GM18507 (cell line): ENCODE measurements at regions not wholly inside any gene's neighbourhood (a gene's known extent, or its start where the extent isn't known, plus 50 kb on each side); places are given as distances from the start of the nearest gene placed in this dataset.

Experiments
- DNase-seq: peaks from one replicate; pipeline ENCODE4 v3.0.0; 2011; ENCODE audit warnings: low read depth; ENCODE audit not compliant: insufficient read length; ENCODE audit errors: extremely low spot score
- FAIRE-seq: peaks from 2 replicates; lab custom pipeline; 2011; peaks lifted over from hg19 to GRCh38; lab: Jason Lieb, UNC

GRCh38 chr5:86075139-86075538 is 542.6 kb upstream of the COX7C start:
- no peak for FAIRE-seq

DNA sequence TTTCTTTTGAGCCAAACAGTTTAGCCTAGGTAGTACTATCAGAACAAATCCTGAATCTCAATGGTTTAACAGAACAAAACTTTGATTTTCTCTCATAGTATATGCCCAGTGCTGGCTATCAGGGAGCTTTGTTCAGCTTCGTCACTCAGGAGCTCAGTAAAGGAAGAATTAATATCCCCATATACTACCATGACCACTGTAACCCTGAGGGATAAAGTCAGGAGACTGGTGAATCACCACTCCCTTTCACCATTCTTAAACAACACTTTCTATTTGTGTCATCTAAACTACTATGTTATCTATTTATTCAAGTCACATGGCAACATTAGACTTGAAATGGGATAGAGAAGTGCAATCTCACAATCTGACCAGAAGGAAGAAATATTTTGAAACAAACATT is 522.6 kb upstream of the COX7C start:
- FAIRE-seq = no peak

More at GRCh38 chr5:86075139-86075538, 542.6 kb upstream of the COX7C start:
- no peak for DNase-seq

GRCh38 chr5:86101966-86102365 is 515.8 kb upstream of the COX7C start:
- FAIRE-seq (no peak), DNase-seq (no peak)

More for the DNA sequence above, 522.6 kb upstream of the COX7C start:
- DNase-seq = no peak

DNA sequence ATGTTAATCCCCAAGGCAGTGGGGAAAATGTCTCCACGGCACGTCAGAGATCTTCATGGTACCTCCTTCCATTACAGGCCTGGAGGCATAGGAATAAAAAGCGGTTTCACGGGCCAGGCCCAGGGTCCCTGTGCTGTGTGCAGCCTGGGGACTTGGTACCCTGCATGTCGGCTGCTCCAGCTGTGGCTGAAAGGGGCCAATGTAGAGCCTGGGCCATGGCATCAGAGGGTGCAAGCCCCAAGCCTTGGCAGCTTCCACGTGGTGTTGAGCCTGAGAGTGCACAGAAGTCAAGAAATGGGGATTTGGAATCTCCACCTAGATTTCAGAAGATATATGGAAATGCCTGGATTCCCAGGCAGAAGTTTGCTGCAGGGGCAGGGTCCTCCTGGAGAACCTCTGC is 508.9 kb upstream of the COX7C start:
- no peak for FAIRE-seq
- DNase-seq = no peak

GRCh38 chr5:86112249-86112648 is 505.5 kb upstream of the COX7C start:
- DNase-seq (no peak), FAIRE-seq (no peak)

GRCh38 chr5:86115164-86115563 is 502.6 kb upstream of the COX7C start:
- no peak for FAIRE-seq

DNA sequence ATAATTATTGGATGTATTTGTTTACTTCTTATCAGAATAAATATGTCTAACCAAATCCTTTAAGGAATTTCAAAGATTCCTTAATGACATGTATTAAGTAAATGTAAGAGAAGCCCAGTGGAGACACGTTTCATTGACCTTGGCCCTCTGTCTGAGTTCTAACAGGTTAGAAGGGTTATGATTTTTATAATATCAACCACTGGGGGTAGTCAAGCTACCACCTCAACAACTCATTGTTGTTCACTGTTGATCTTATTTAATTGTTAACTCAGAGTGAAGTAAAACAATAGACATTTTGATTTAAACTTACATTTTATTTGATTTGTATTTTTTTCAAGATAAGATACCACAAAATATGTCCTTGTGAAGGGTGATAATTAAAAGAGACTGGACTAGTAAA is 499.2 kb upstream of the COX7C start:
- FAIRE-seq (no peak), DNase-seq (no peak)

More at GRCh38 chr5:86115164-86115563, 502.6 kb upstream of the COX7C start:
- DNase-seq = no peak

DNA sequence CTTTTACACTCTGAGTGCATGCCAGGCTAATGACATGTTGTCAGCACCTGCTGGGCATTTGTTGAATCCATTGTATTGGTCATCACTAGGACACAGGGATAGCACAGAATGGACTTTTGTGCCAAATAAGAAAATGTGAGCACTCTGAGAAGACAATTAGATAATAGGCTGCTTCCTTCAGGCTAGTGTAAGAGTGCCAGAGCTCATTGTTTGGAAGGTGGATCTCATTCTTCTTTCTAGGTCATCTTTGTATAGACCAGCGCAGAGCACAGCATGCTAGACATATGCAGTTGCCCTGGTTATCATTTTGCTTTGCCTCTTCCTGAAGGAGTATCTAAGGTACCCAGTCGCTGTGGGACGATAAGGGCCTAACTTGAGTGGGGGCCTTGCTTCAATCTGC is 493.4 kb upstream of the COX7C start:
- FAIRE-seq = no peak
- no peak for DNase-seq

DNA sequence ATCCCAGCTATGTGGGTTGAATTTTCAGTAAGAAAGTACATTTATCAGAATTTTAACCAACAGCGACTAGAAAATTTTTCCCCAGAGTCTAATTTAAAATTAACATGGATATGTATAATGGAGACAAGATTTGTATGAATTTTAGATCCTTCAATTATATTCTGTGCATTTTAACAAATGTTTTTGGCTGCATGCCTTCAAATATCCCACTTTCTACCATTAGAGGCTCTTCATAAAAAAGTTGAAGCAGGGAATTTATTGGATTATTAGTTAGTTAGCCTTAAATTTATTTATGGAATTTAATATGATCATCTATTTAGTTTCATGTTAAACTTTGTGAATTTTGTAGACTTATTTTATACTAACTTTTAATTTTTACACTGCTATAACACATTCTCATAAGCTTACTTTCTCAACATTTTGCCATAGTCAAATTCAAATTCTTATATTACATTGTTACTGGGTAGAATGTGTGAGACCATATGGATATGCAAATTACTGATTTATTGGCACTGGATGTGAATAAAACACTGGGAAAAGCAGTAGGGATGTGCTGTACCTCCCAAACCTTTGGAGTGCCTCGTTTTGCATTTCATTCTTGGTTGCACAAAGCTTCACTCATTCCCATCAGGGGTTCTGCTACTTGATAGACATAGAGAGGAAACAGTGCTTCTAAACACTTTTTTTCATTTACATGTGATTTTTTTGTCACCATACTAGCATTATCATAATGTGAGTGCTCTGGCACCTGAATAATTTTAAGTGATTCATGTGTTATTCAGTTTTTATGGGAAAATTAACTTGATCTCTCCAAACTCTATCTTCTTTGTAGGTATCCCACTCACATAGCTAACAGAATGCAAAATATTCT is 491.8 kb upstream of the COX7C start:
- FAIRE-seq (no peak), DNase-seq (no peak)

DNA sequence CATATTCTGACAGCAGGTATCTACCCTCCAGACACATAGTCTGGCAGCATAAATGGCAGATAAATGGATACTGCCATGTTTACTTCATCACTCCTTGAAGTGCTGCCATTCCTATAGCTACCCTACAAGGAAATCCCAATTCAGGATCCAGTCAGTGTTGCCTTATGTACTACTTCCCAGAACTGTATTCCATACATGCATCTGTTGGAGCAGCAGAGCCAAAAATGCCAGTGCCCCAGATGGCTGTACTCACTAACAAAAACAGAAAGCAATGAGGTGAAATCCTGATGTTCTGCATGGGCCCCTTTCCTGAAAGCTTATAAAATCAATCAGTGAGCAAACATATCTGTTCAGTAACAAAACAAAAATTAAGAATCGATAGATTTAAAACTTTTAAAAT is 490.0 kb upstream of the COX7C start:
- FAIRE-seq (no peak), DNase-seq (no peak)

- FAIRE-seq = no peak
Measured at GRCh38 chr5:86129009-86129408, 488.7 kb upstream of the COX7C start.

GRCh38 chr5:86137297-86137696 is 480.4 kb upstream of the COX7C start:
- DNase-seq (no peak), FAIRE-seq (no peak)

More at GRCh38 chr5:86129009-86129408, 488.7 kb upstream of the COX7C start:
- no peak for DNase-seq

- FAIRE-seq = no peak
- no peak for DNase-seq
Measured at GRCh38 chr5:86143837-86144236, 473.9 kb upstream of the COX7C start.

- FAIRE-seq (no peak), DNase-seq (no peak)
Measured at GRCh38 chr5:86152988-86153560, 464.7 kb upstream of the COX7C start.

- FAIRE-seq (no peak), DNase-seq (no peak)
Measured at GRCh38 chr5:86155796-86156195, 461.9 kb upstream of the COX7C start.

DNA sequence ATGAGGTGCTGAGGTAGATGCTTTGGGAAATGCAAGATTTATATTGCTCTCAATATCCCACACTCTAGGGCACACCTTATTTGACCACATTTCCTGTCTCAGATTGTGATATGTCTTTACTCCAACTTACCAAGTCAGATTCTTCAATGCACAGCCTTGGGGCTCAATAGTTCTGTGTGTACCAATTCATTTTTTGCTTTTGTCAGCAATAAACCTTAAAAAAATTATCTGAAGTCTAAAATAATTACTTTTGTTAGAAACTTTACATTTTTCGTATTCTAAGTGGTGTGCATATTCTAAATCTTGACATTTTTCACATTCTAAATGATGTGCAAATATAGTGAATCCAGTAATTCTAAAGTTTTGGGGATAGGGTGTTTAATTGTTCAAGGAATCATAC is 447.5 kb upstream of the COX7C start:
- FAIRE-seq (no peak), DNase-seq (no peak)

DNA sequence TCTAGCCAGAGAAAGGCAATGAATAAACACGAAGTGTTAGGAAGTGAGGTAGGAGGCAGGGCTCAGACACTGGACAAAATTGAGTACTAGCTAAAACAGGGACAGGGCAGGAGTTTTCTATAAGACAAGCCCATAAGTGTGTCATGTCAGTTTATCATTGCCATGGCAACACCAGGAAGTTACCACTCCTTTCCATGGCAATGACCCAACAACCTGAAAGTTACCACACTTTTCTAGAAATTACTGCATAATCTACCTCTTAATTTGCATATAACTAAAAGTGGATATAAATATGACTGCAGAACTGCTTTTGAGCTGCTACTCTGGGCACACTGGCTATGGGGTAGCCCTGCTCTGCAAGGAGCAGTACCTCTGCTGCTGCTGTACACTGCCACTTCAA is 442.5 kb upstream of the COX7C start:
- no peak for FAIRE-seq
- DNase-seq = no peak

- FAIRE-seq = no peak
- DNase-seq = no peak
Measured at GRCh38 chr5:86199287-86199686, 418.5 kb upstream of the COX7C start.

- no peak for DNase-seq
- FAIRE-seq = no peak
Measured at GRCh38 chr5:86228147-86228546, 389.6 kb upstream of the COX7C start.

DNA sequence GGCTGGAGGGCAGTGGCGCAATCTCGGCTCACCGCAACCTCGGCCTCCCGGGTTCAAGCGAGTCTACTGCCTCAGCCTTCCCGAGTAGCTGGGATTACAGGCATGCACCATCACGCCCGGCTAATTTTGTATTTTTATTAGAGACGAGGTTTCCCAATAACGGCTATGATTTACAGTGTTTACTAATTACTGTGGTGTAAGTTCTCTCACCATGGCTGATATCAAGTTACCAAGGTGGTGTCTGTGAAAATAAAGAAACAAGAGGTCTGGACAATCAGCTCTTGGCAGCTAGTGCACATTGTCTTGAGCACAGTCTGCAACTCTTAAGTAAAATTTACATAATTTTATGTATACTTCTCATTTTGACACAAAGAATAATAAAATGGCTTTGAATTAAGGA is 385.5 kb upstream of the COX7C start:
- no peak for FAIRE-seq
- DNase-seq = no peak

DNA sequence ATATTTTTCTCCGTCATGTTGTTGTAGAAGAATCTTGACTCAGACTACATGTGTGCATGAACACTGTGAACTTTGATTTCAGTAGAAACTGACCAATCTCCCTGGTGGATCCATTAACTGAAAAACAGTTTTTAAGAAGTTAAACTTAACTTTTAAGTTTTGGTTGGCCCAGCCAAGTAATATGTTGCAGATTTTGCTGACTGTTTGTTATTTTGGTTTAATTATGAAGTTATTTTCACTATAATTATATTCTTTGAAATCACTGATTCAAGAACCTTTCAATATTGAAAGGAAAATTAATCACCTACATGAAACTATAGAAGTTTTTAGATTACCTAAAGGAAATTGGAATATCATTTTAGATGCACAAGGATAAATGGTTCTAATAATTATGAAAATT is 373.6 kb upstream of the COX7C start:
- DNase-seq = no peak
- FAIRE-seq = no peak
